ENCODE measurements at regions not wholly inside any gene's neighbourhood (a gene's known extent, or its start where the extent isn't known, plus 50 kb on each side); places are given as distances from the start of the nearest gene placed in this dataset.

DNA sequence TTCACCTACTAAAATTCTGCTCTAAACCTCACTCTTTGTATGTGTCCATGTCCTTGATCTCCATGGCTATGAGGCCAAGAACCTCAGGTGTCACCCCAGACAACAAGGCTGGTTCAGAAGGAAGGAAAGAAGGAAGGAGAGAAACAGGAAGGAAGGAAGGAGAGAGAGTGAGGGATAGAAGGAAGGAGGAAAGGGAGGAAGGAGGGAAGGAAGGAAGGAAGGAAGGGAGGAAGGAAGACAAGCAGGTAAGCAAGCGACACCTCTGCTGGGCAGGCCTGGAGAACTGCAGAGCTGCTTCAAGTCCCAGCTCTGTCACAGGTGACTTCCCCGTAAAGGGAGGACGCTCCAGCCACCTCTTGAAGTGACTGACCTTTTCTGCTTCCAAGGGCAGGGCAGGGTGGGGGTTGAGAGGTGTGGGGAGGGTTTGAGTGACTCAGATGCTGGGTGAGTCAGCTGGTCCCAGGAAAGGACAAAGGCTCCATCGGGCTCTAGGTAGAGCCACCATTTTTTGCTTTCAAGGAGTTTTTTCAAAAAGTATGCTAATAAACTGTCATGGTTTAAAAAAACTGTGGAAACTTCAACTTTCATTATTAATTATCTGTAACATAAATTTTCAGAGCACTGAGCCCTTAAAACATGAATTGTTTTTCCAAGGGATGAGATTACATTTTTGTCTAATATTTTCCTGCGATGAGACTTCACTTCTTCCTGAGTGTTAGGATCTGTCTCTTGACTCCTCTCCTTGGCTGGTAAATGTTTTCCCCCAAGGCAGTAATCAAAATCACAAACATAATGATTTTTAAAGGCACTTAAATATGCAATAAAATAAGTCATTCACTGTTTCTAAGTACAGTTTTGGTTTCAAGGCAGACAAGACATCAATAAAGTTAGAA lies 90.1 kb upstream of the L3MBTL4 start:
- TF ChIP-seq, protein P1, sequence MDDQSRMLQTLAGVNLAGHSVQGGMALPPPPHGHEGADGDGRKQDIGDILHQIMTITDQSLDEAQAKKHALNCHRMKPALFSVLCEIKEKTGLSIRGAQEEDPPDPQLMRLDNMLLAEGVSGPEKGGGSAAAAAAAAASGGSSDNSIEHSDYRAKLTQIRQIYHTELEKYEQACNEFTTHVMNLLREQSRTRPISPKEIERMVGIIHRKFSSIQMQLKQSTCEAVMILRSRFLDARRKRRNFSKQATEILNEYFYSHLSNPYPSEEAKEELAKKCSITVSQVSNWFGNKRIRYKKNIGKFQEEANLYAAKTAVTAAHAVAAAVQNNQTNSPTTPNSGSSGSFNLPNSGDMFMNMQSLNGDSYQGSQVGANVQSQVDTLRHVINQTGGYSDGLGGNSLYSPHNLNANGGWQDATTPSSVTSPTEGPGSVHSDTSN (CRISPR knock-in tag; IDR thresholded peaks at IDR 0.05; ENCODE audit: borderline replicate concordance), result no peak
- TF ChIP-seq, protein P2, sequence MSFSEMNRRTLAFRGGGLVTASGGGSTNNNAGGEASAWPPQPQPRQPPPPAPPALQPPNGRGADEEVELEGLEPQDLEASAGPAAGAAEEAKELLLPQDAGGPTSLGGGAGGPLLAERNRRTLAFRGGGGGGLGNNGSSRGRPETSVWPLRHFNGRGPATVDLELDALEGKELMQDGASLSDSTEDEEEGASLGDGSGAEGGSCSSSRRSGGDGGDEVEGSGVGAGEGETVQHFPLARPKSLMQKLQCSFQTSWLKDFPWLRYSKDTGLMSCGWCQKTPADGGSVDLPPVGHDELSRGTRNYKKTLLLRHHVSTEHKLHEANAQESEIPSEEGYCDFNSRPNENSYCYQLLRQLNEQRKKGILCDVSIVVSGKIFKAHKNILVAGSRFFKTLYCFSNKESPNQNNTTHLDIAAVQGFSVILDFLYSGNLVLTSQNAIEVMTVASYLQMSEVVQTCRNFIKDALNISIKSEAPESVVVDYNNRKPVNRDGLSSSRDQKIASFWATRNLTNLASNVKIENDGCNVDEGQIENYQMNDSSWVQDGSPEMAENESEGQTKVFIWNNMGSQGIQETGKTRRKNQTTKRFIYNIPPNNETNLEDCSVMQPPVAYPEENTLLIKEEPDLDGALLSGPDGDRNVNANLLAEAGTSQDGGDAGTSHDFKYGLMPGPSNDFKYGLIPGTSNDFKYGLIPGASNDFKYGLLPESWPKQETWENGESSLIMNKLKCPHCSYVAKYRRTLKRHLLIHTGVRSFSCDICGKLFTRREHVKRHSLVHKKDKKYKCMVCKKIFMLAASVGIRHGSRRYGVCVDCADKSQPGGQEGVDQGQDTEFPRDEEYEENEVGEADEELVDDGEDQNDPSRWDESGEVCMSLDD (CRISPR knock-in tag; IDR thresholded peaks at IDR 0.05; ENCODE audit: borderline replicate concordance), result no peak
- TF ChIP-seq, protein P3, sequence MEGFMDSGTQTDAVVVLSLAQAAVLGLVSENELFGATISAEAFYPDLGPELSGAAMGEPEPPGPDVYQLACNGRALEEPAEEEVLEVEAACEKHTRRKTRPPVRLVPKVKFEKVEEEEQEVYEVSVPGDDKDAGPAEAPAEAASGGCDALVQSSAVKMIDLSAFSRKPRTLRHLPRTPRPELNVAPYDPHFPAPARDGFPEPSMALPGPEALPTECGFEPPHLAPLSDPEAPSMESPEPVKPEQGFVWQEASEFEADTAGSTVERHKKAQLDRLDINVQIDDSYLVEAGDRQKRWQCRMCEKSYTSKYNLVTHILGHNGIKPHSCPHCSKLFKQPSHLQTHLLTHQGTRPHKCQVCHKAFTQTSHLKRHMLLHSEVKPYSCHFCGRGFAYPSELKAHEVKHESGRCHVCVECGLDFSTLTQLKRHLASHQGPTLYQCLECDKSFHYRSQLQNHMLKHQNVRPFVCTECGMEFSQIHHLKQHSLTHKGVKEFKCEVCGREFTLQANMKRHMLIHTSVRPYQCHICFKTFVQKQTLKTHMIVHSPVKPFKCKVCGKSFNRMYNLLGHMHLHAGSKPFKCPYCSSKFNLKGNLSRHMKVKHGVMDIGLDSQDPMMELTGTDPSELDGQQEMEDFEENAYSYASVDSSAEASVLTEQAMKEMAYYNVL (CRISPR knock-in tag; IDR thresholded peaks at IDR 0.05; ENCODE audit: borderline replicate concordance), result no peak
- no peak for TF ChIP-seq ZNF878 (CRISPR knock-in tag; IDR thresholded peaks at IDR 0.05)
- TF ChIP-seq, protein P4, sequence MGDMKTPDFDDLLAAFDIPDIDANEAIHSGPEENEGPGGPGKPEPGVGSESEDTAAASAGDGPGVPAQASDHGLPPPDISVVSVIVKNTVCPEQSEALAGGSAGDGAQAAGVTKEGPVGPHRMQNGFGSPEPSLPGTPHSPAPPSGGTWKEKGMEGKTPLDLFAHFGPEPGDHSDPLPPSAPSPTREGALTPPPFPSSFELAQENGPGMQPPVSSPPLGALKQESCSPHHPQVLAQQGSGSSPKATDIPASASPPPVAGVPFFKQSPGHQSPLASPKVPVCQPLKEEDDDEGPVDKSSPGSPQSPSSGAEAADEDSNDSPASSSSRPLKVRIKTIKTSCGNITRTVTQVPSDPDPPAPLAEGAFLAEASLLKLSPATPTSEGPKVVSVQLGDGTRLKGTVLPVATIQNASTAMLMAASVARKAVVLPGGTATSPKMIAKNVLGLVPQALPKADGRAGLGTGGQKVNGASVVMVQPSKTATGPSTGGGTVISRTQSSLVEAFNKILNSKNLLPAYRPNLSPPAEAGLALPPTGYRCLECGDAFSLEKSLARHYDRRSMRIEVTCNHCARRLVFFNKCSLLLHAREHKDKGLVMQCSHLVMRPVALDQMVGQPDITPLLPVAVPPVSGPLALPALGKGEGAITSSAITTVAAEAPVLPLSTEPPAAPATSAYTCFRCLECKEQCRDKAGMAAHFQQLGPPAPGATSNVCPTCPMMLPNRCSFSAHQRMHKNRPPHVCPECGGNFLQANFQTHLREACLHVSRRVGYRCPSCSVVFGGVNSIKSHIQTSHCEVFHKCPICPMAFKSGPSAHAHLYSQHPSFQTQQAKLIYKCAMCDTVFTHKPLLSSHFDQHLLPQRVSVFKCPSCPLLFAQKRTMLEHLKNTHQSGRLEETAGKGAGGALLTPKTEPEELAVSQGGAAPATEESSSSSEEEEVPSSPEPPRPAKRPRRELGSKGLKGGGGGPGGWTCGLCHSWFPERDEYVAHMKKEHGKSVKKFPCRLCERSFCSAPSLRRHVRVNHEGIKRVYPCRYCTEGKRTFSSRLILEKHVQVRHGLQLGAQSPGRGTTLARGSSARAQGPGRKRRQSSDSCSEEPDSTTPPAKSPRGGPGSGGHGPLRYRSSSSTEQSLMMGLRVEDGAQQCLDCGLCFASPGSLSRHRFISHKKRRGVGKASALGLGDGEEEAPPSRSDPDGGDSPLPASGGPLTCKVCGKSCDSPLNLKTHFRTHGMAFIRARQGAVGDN (CRISPR knock-in tag; IDR thresholded peaks at IDR 0.05), result no peak
- no peak for TF ChIP-seq SIN3A (IDR thresholded peaks at IDR 0.05; ENCODE audit: borderline replicate concordance, low read depth, low read length)
- TF ChIP-seq BRD4 (CRISPR knock-in tag; IDR thresholded peaks at IDR 0.05), result no peak
- TF ChIP-seq SUZ12 (IDR thresholded peaks at IDR 0.05; ENCODE audit: low read depth, low read length), result no peak
- TF ChIP-seq, protein P5, sequence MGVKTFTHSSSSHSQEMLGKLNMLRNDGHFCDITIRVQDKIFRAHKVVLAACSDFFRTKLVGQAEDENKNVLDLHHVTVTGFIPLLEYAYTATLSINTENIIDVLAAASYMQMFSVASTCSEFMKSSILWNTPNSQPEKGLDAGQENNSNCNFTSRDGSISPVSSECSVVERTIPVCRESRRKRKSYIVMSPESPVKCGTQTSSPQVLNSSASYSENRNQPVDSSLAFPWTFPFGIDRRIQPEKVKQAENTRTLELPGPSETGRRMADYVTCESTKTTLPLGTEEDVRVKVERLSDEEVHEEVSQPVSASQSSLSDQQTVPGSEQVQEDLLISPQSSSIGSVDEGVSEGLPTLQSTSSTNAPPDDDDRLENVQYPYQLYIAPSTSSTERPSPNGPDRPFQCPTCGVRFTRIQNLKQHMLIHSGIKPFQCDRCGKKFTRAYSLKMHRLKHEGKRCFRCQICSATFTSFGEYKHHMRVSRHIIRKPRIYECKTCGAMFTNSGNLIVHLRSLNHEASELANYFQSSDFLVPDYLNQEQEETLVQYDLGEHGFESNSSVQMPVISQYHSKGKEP (CRISPR knock-in tag; IDR thresholded peaks at IDR 0.05), result no peak
- no peak for TF ChIP-seq ZNF282 (IDR thresholded peaks at IDR 0.05; ENCODE audit: partially characterized antibody)
- TF ChIP-seq ARHGAP35 (CRISPR knock-in tag; IDR thresholded peaks at IDR 0.05; ENCODE audit: borderline replicate concordance), result no peak
